Loucy (cell line): ENCODE measurements at regions not wholly inside any gene's neighbourhood (a gene's known extent, or its start where the extent isn't known, plus 50 kb on each side); places are given as distances from the start of the nearest gene placed in this dataset.

Experiments
- H2AFZ ChIP-seq: fragments of 200-600 bp; sonication (generic); 2 replicates; pipeline ENCODE4 v1.6.0; 2016; ENCODE audit warnings: antibody characterized with exemption, mild to moderate bottlenecking, low read length, moderate library complexity
- H3F3A ChIP-seq: fragments of 200-600 bp; 2 replicates; pipeline ENCODE4 v1.6.0; 2016; ENCODE audit warnings: antibody characterized with exemption, low read depth, mild to moderate bottlenecking
- H3K27me3 ChIP-seq: fragments of 200-600 bp; sonication (generic); 2 replicates; pipeline ENCODE4 v1.6.1; 2014; ENCODE audit warnings: low read length, mild to moderate bottlenecking; ENCODE audit not compliant: insufficient read depth, poor library complexity, severe bottlenecking
- H3K36me3 ChIP-seq: fragments of 200-600 bp; sonication (generic); 2 replicates; pipeline ENCODE4 v1.6.1; 2016; ENCODE audit warnings: low read length; ENCODE audit not compliant: insufficient read depth
- H3K4me1 ChIP-seq: fragments of 200-600 bp; sonication (generic); 2 replicates; pipeline ENCODE4 v1.5.1; 2014; ENCODE audit warnings: low read length, mild to moderate bottlenecking; ENCODE audit not compliant: insufficient read depth, poor library complexity, severe bottlenecking
- H3K4me2 ChIP-seq: fragments of 200-600 bp; sonication (generic); 2 replicates; pipeline ENCODE4 v1.6.0; 2014; ENCODE audit warnings: antibody characterized with exemption, low read length, low read depth, mild to moderate bottlenecking; ENCODE audit not compliant: poor library complexity, severe bottlenecking
- H3K4me3 ChIP-seq: fragments of 200-600 bp; sonication (generic); 2 replicates; pipeline ENCODE4 v1.5.1; 2014; ENCODE audit warnings: low read length, mild to moderate bottlenecking, mixed read lengths; ENCODE audit not compliant: poor library complexity, severe bottlenecking
- H3K79me2 ChIP-seq: fragments of 200-600 bp; sonication (generic); 2 replicates; pipeline ENCODE4 v1.6.1; 2014; ENCODE audit warnings: low read length; ENCODE audit not compliant: insufficient read depth
- H3K9ac ChIP-seq: fragments of 200-600 bp; sonication (generic); 2 replicates; pipeline ENCODE4 v1.6.0; 2014; ENCODE audit warnings: mild to moderate bottlenecking, low read depth, low read length, moderate library complexity; ENCODE audit not compliant: poor library complexity, severe bottlenecking
- H3K9me2 ChIP-seq: fragments of 200-600 bp; sonication (generic); replicated peaks from 2 replicates; pipeline ENCODE4 v1.6.1; 2016; ENCODE audit warnings: low read depth, low read length, mixed read lengths
- H3K9me3 ChIP-seq: fragments of 200-600 bp; sonication (generic); 2 replicates; pipeline ENCODE4 v1.6.1; 2014; ENCODE audit warnings: mild to moderate bottlenecking, antibody characterized with exemption, low read length, low read depth; ENCODE audit not compliant: insufficient read depth
- H4K20me1 ChIP-seq: fragments of 200-600 bp; sonication (generic); 2 replicates; pipeline ENCODE4 v1.6.0; 2014; ENCODE audit warnings: antibody characterized with exemption, low read length, mild to moderate bottlenecking; ENCODE audit not compliant: insufficient read depth, poor library complexity, severe bottlenecking
- EZH2phosphoT487 ChIP-seq: fragments of 200-600 bp; IDR thresholded peaks from 2 replicates; pipeline ENCODE4 v1.6.1; 2018; ENCODE audit warnings: antibody characterized with exemption, mild to moderate bottlenecking, moderate library complexity, borderline replicate concordance
- TF ChIP-seq, protein P1 (sequence below): fragments of 200-600 bp; sonication (generic); conservative IDR thresholded peaks from 2 replicates; pipeline ENCODE4 v1.5.1; 2014; ENCODE audit warnings: mild to moderate bottlenecking, antibody characterized with exemption, low read length

DNA sequence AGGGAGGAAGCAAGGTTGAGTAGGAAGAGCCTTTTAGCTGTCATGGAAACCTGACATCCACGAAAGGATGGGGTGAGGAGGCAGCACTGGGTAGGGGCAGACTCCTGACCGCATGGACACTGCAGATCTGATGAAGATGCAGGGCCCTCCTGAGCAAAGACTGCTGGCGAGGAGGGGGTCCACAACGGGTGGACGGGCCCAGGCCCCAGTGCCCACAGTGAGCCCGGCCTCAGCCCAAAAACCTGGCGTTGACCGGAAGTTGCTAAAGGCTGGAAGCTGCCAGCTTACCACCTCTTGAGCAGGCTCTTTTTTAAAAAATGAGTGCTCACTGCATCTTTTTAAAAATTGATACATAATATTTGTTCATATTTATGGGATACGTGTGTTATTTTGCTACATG is 247.3 kb downstream of the SH3BP4 start:
- no peak overlapping the region for H2AFZ ChIP-seq
- no peaks in the 10 kb centered on the region for H3K27me3 ChIP-seq
- no peak overlapping the region for H3K9ac ChIP-seq
- no peaks in the 10 kb centered on the region for H3K79me2 ChIP-seq
- H3K4me2 ChIP-seq, result no peak overlapping the region
- TF ChIP-seq, protein P1, sequence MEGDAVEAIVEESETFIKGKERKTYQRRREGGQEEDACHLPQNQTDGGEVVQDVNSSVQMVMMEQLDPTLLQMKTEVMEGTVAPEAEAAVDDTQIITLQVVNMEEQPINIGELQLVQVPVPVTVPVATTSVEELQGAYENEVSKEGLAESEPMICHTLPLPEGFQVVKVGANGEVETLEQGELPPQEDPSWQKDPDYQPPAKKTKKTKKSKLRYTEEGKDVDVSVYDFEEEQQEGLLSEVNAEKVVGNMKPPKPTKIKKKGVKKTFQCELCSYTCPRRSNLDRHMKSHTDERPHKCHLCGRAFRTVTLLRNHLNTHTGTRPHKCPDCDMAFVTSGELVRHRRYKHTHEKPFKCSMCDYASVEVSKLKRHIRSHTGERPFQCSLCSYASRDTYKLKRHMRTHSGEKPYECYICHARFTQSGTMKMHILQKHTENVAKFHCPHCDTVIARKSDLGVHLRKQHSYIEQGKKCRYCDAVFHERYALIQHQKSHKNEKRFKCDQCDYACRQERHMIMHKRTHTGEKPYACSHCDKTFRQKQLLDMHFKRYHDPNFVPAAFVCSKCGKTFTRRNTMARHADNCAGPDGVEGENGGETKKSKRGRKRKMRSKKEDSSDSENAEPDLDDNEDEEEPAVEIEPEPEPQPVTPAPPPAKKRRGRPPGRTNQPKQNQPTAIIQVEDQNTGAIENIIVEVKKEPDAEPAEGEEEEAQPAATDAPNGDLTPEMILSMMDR, result no peak
- no peak for TF ChIP-seq EZH2phosphoT487
- no peaks in the 10 kb centered on the region for H3K36me3 ChIP-seq
- H3K4me1 ChIP-seq, result no peaks in the 10 kb centered on the region
- no peaks in the 10 kb centered on the region for H3F3A ChIP-seq
- no peak overlapping the region for H3K4me3 ChIP-seq
- no peaks in the 10 kb centered on the region for H3K9me2 ChIP-seq
- H4K20me1 ChIP-seq, result no peaks in the 10 kb centered on the region
- no peaks in the 10 kb centered on the region for H3K9me3 ChIP-seq

- Histone ChIP-seq H3K4me3 (no peak overlapping the region), H4K20me1 (no peaks in the 10 kb centered on the region), H3K9me3 (no peaks in the 10 kb centered on the region), H3K9me2 (no peaks in the 10 kb centered on the region), H3K9ac (no peak overlapping the region), H2AFZ (no peak overlapping the region), H3K79me2 (no peaks in the 10 kb centered on the region), H3K27me3 (no peaks in the 10 kb centered on the region), H3F3A (no peaks in the 10 kb centered on the region), H3K4me2 (no peak overlapping the region), H3K4me1 (no peaks in the 10 kb centered on the region), H3K36me3 (no peaks in the 10 kb centered on the region)
- no peak for TF ChIP-seq EZH2phosphoT487
Measured at GRCh38 chr2:235200216-235200615, 248.4 kb downstream of the SH3BP4 start.

- H3K4me1 ChIP-seq, result no peaks in the 10 kb centered on the region
- no peaks in the 10 kb centered on the region for H4K20me1 ChIP-seq
- H3K9ac ChIP-seq, result no peak overlapping the region
- H3K27me3 ChIP-seq, result no peaks in the 10 kb centered on the region
- TF ChIP-seq, protein P1, result no peak
- TF ChIP-seq EZH2phosphoT487, result no peak
- no peaks in the 10 kb centered on the region for H3F3A ChIP-seq
- no peak overlapping the region for H2AFZ ChIP-seq
- no peak overlapping the region for H3K4me2 ChIP-seq
- no peak overlapping the region for H3K4me3 ChIP-seq
- H3K36me3 ChIP-seq, result no peaks in the 10 kb centered on the region
- no peaks in the 10 kb centered on the region for H3K9me2 ChIP-seq
- H3K79me2 ChIP-seq, result no peaks in the 10 kb centered on the region
- H3K9me3 ChIP-seq, result no peaks in the 10 kb centered on the region
Measured at GRCh38 chr2:235201756-235202155, 249.9 kb downstream of the SH3BP4 start.

- Histone ChIP-seq H2AFZ (no peak overlapping the region), H3K27me3 (no peaks in the 10 kb centered on the region), H3K9me2 (no peaks in the 10 kb centered on the region), H3K4me2 (no peak overlapping the region), H3K4me1 (no peaks in the 10 kb centered on the region), H3K4me3 (no peak overlapping the region), H3K9ac (no peak overlapping the region), H3K36me3 (no peaks in the 10 kb centered on the region), H3K79me2 (no peaks in the 10 kb centered on the region), H3K9me3 (no peaks in the 10 kb centered on the region), H3F3A (no peaks in the 10 kb centered on the region), H4K20me1 (no peaks in the 10 kb centered on the region)
- TF ChIP-seq, protein P1, result no peak
- TF ChIP-seq EZH2phosphoT487, result no peak
Measured at GRCh38 chr2:235204948-235205347, 253.1 kb downstream of the SH3BP4 start.
